Mucosa of gallbladder (tissue), 1 donor: ENCODE measurements at regions not wholly inside any gene's neighbourhood (a gene's known extent, or its start where the extent isn't known, plus 50 kb on each side); places are given as distances from the start of the nearest gene placed in this dataset.
A peak's percentile ranks its signal among the peaks of the same experiment; 100 is the strongest.

ENCODE experiments used
- DNase-seq: peaks from one replicate; pipeline ENCODE4 v3.0.0-alpha.2; 2020; ENCODE audit warnings: low spot score
- donor health status: DM: no; HTN: no; CAD: no.

- no peak for DNase-seq
Observed at GRCh38 chr17:55668312-55668920, 54.2 kb downstream of the TMEM100 start.

DNA sequence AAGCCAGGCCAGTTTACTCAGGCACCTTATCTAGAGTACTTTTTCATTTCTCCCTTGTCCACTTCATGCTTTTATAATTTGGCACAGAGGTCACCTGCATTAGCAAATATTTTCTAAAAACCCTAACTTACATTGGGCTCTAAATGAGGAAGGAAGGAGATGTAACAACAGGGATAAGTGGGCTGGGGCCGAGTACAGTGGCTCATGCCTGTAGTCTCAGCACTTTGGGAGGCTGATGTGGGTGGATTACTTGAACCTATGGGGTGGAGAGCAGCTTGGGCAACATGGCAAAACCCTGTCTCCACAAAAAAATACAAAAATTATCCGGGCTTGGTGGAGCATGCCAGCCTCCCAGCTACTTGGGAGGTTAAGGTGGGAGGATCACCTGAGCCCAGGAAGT, 55.9 kb downstream of the TMEM100 start:
- no peak for DNase-seq

DNA sequence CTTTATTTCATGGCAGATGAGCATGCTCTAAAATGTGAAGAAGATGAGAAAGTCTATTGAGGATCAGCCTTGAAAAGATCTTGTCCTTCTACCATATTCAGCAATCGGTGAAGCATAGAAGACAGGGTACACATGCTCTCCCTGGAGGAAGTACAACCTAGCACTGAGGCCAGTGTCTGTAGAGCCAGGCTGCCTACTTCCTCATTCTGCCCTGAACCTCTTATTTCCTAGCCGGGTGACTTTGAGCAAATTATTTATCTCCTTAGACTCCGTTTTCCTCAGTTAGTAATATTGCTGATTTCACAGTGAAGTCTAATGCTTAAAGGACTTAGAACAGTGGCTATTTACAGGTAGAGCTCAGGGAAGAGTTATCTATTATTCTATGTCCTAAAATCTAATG, 58.4 kb downstream of the TMEM100 start:
- no peak for DNase-seq

DNA sequence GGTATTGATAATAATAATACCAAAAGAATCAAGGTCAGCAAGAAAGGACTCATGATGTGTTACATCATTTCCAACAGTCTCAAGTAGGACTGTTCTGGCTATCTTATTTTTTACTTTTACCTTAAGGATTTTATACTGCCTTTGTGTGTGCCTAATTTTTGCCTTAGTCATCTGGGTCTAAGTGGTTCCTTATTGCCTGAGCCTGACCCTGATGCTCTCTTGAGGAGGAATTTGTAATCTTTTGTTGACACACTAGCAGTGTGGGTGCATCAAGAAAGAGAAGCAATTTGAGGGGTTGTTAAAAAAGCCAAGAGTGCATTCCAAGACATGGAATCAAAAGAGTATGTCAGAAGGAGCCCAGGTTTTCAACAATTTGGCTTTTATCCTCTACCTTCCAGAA, 59.3 kb downstream of the TMEM100 start:
- no peak for DNase-seq

DNA sequence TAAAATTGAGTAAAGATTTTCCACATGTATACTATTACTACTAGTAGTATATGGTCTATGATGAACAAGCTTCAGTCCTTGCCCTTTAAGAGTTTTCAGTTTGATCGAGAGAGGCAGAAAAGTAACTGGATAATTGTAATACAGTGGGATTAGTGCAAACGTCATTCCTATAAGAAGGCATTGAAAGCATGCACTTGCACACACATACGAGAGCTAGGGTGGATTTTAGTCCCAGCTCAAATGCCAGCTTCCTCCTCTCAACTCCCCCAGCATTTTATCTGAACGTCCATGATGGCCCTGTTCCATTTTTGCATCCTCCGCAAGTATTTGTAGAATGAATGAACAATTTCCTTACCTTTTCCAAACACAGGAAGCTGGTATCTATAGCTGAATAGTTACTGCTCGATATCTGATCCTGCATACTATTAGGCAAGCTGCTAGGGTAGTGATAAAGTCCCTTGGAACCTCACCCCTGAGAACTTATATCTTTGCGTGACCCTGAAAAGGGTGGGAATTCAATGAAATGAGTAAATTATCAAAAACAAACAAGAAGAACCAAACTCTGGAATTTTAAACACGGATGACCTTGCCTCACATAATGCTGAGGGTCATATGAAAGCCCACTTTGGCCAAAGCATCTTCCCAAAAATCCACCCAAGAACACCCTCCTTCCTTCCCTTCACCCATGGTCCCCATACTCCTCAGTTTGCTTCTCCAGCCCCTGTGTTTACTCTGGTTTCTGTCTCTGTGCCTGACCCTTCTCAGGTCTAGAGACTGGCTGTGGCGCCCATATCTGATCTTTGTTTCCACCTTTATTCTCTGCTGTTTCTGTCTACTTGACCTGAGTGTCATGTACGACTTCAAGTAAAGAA, 60.5 kb downstream of the TMEM100 start:
- no peak for DNase-seq

- DNase-seq = no peak
Observed at GRCh38 chr17:55661256-55661758, 61.4 kb downstream of the TMEM100 start.

- no peak for DNase-seq
Observed at GRCh38 chr17:55660178-55660886, 62.3 kb downstream of the TMEM100 start.

- no peak for DNase-seq
Observed at GRCh38 chr17:55659661-55660060, 63.0 kb downstream of the TMEM100 start.

- no peak for DNase-seq
Observed at GRCh38 chr17:55655777-55656176, 66.9 kb downstream of the TMEM100 start.

GRCh38 chr17:55654821-55655220, 67.8 kb downstream of the TMEM100 start:
- DNase-seq = no peak

GRCh38 chr17:55654022-55654421, 68.6 kb downstream of the TMEM100 start:
- no peak for DNase-seq

DNA sequence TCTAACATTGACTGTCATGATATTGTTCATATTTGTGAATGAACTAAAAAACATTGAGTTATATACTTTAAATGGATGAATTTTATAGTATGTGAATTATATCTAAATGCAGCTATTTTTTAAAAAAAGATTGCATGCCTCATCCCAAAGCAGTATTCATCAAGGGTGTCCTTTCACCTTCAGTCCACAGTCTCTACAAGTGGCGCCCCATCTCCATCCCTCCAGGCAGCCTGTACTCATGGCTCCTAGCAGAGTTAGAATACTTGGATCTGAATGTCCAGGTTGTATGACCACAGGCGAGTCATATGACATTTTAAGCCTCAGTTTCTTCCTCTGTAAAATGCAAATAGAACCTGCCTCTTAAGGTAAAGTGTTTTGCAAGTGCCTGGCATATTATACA, 69.8 kb downstream of the TMEM100 start:
- no peak for DNase-seq

DNA sequence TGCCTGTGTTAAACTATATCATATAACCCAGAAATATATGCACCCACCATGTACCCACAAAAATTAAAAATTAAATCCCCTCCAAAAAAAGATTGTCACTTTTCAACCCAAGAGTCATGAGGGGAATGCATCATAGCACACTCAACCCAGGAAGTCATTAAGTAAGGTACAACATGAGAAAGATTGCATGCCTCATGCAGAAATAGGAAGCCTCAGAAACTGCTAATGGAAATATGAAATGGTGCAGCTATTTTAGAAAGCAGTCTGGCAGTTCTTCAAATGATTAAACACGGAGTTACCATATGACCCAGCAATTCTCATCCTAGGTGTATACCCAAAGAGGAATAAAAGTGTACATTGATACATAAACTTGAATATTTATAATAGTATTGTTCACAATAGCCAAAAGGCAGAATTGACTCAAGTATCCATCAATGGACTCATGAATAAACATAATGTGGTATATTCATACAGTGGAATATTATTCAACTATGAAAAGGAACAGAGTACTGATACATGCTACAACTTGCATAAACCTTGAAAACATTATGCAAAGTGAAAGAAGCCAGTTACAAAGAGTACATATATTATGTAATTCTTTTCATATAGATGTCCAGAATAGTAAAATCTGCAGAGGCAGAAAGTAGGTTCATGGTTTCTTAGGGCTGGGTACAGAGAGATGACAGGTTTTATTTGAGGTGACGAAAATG, 70.4 kb downstream of the TMEM100 start:
- DNase-seq = no peak

- no peak for DNase-seq
Observed at GRCh38 chr17:55649957-55650597, 72.6 kb downstream of the TMEM100 start.

DNA sequence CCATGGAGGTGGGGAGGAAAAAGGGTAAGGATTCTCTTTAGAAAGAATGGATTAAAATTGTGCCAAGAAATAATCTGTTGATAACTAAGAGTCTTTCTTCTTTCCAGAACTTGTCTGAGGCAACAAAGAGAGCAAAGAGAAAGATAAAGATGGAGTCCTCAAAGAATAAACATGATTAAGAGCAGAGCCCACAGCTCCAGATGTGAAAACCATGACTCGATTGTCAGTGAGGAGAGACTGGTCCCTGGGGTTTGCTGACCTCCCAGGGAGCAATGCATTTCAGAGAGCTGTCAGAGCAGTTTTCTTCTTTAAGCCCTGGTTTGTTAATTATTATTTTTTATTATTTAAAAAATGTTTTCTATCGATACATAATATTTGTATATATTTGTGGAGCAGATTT, 74.6 kb downstream of the TMEM100 start:
- DNase-seq = no peak

DNA sequence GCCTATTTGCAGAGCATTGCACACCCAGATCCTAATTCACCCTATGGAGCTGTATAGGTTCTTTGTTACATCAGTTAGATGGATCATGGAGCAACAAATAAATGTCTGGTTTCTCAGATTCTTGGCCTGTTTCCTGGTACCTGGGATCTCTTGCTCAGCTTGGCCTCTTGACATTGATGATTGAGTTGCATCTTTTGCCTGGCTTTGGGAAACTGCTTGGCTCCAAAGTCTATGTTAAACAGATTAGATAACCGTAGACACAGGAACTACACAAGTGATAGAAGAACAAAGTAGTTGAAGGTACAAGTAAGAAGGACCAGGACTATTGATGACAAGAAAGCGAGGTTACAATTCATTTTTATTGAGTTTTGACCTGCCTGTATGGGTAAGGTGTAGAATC, 77.3 kb downstream of the TMEM100 start:
- no peak for DNase-seq

DNA sequence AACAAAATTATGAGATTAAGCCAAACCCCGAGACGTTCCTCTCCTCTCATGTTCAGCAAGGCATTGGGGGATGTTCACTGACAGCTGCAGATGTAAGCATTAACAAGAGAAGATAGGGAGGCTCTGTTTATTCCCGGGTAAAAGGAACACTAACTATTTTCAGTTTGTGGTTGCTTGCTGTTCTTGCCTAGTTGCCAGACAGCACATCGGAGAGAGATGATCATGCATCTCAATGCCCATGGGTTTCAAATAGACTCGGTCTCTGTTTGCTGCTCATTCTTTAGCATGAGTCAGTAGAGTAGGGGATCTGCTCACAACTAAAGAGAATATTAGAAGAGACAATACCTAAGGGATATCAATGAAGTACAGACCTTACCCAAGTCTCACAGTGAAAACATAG, 78.3 kb downstream of the TMEM100 start:
- DNase-seq = no peak

DNA sequence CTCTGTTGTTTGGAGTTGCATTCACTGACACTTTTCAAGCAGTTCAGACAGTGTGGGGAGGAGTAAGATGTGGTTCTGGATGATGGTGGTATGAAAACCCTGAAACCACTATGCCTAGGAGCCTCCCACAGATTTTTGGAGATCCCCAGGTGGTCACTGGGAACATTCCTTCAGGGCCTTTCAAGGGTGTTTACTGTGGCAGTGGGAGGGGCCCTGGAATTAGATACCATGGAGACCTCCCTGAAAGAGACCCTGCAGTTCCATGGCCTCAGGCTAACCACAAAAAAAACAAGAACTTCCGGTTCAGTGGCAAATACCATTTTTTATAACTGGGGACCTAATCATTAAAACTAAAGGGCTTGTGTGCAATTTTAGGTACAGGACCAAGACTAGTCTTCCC, 79.9 kb downstream of the TMEM100 start:
- DNase-seq = no peak

GRCh38 chr17:55641676-55642081, 81.0 kb downstream of the TMEM100 start:
- DNase-seq = peak; percentile 69

DNA sequence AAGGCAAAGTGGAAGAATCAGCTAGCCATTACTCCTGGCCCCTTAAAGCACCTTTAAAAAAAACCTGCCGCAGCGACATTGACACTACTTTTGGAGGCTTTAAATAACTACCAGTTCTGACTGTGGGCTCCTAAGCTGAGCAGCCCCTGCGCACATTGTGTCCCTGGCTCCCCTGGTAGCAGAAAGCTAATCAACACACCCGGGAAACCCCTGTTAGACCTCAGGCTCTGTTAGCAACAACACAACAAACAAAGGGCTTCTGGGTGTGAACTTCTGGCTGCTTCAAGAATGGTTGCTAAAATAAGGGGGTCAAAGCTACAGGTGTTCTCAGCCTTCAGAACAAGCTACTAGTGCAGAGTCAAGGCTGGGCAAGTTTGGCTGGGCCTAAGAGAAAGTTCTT, 83.6 kb downstream of the TMEM100 start:
- no peak for DNase-seq

- no peak for DNase-seq
Observed at GRCh38 chr17:55635253-55635914, 87.3 kb downstream of the TMEM100 start.
